Liver (tissue), 3 donors: ENCODE measurements at regions not wholly inside any gene's neighbourhood (a gene's known extent, or its start where the extent isn't known, plus 50 kb on each side); places are given as distances from the start of the nearest gene placed in this dataset.
"Not testable (repeated sequence)": the region's sequence is repeated elsewhere in the genome, so short reads cannot be mapped to it uniquely, and the experiment has no call there.

Experiments
- JUND ChIP-seq, 2 donors: IDR thresholded peaks; 2 replicates each; pipeline ENCODE4 v1.6.1; 2016; ENCODE audit warnings: antibody characterized with exemption in 2 of 2
- RAD21 ChIP-seq, 2 donors: IDR thresholded peaks; 2 replicates each; pipeline ENCODE4 v1.6.1; 2016; ENCODE audit warnings: antibody characterized with exemption in 2 of 2, mild to moderate bottlenecking in 2 of 2
- SP1 ChIP-seq: IDR thresholded peaks from 2 replicates; pipeline ENCODE4 v1.6.1; 2018; ENCODE audit warnings: antibody characterized with exemption, mild to moderate bottlenecking
- TAF1 ChIP-seq: conservative IDR thresholded peaks from 2 replicates; pipeline ENCODE4 v1.6.1; 2016; ENCODE audit warnings: antibody characterized with exemption, mild to moderate bottlenecking
- YY1 ChIP-seq: IDR thresholded peaks from 2 replicates; pipeline ENCODE4 v1.6.1; 2016; ENCODE audit warnings: antibody characterized with exemption, mild to moderate bottlenecking
- TF ChIP-seq, protein P1 (sequence below): fragments of 150-350 bp; IDR thresholded peaks from 2 replicates; pipeline ENCODE4 v1.5.1; 2017; ENCODE audit warnings: improper control_type of control experiment, low read depth, low read length; ENCODE audit not compliant: missing input control
- TF ChIP-seq, protein P2 (sequence below): IDR thresholded peaks from 2 replicates; pipeline ENCODE4 v1.6.1; 2016; ENCODE audit warnings: antibody characterized with exemption, mild to moderate bottlenecking
- TF ChIP-seq, protein P3 (sequence below): IDR thresholded peaks from 2 replicates; pipeline ENCODE4 v1.6.1; 2016; ENCODE audit warnings: antibody characterized with exemption
- TF ChIP-seq, protein P4 (sequence below): IDR thresholded peaks from 2 replicates; pipeline ENCODE4 v1.6.1; 2016; ENCODE audit warnings: antibody characterized with exemption
- donor health status: healthy.
- donor health status: healthy.

DNA sequence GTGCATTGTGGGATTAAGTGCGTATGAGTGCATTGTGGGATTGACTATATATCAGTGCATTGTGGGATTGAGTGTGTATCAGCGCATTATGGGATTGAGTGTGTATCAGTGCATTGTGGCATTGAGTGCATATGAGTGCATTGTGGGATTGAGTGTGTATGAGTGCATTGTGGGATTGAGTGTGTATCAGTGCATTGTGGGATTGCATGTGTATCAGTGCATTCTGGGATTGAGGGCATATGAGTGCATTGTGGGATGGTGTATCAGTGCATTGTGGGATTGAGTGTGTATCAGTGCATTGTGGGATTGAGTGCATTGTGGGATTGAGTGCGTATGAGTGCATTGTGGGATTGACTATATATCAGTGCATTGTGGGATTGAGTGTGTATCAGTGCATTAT lies 106.4 kb downstream of the SHOX start:
- TF ChIP-seq, protein P1, sequence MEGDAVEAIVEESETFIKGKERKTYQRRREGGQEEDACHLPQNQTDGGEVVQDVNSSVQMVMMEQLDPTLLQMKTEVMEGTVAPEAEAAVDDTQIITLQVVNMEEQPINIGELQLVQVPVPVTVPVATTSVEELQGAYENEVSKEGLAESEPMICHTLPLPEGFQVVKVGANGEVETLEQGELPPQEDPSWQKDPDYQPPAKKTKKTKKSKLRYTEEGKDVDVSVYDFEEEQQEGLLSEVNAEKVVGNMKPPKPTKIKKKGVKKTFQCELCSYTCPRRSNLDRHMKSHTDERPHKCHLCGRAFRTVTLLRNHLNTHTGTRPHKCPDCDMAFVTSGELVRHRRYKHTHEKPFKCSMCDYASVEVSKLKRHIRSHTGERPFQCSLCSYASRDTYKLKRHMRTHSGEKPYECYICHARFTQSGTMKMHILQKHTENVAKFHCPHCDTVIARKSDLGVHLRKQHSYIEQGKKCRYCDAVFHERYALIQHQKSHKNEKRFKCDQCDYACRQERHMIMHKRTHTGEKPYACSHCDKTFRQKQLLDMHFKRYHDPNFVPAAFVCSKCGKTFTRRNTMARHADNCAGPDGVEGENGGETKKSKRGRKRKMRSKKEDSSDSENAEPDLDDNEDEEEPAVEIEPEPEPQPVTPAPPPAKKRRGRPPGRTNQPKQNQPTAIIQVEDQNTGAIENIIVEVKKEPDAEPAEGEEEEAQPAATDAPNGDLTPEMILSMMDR, result not testable (repeated sequence)
- TF ChIP-seq, protein P2, sequence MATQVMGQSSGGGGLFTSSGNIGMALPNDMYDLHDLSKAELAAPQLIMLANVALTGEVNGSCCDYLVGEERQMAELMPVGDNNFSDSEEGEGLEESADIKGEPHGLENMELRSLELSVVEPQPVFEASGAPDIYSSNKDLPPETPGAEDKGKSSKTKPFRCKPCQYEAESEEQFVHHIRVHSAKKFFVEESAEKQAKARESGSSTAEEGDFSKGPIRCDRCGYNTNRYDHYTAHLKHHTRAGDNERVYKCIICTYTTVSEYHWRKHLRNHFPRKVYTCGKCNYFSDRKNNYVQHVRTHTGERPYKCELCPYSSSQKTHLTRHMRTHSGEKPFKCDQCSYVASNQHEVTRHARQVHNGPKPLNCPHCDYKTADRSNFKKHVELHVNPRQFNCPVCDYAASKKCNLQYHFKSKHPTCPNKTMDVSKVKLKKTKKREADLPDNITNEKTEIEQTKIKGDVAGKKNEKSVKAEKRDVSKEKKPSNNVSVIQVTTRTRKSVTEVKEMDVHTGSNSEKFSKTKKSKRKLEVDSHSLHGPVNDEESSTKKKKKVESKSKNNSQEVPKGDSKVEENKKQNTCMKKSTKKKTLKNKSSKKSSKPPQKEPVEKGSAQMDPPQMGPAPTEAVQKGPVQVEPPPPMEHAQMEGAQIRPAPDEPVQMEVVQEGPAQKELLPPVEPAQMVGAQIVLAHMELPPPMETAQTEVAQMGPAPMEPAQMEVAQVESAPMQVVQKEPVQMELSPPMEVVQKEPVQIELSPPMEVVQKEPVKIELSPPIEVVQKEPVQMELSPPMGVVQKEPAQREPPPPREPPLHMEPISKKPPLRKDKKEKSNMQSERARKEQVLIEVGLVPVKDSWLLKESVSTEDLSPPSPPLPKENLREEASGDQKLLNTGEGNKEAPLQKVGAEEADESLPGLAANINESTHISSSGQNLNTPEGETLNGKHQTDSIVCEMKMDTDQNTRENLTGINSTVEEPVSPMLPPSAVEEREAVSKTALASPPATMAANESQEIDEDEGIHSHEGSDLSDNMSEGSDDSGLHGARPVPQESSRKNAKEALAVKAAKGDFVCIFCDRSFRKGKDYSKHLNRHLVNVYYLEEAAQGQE, result not testable (repeated sequence)
- not testable (repeated sequence) for TF ChIP-seq TAF1; YY1; SP1; RAD21 (IDR thresholded peaks at IDR 0.05); JUND (IDR thresholded peaks at IDR 0.05)
- TF ChIP-seq, protein P3, sequence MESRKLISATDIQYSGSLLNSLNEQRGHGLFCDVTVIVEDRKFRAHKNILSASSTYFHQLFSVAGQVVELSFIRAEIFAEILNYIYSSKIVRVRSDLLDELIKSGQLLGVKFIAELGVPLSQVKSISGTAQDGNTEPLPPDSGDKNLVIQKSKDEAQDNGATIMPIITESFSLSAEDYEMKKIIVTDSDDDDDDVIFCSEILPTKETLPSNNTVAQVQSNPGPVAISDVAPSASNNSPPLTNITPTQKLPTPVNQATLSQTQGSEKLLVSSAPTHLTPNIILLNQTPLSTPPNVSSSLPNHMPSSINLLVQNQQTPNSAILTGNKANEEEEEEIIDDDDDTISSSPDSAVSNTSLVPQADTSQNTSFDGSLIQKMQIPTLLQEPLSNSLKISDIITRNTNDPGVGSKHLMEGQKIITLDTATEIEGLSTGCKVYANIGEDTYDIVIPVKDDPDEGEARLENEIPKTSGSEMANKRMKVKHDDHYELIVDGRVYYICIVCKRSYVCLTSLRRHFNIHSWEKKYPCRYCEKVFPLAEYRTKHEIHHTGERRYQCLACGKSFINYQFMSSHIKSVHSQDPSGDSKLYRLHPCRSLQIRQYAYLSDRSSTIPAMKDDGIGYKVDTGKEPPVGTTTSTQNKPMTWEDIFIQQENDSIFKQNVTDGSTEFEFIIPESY, result not testable (repeated sequence)
- TF ChIP-seq, protein P4, sequence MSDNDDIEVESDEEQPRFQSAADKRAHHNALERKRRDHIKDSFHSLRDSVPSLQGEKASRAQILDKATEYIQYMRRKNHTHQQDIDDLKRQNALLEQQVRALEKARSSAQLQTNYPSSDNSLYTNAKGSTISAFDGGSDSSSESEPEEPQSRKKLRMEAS, result not testable (repeated sequence)
